Breast epithelium (tissue), 4 donors: ENCODE measurements at regions not wholly inside any gene's neighbourhood (a gene's known extent, or its start where the extent isn't known, plus 50 kb on each side); places are given as distances from the start of the nearest gene placed in this dataset.

Experiments used
- DNase-seq, 2 donors: peaks; one replicate each; pipeline ENCODE4 v3.0.0-alpha.2; 2019; ENCODE audit warnings: low spot score in 2 of 2
- H3K27ac ChIP-seq, 2 donors: fragments of 200-600 bp; sonication (generic) in 1 of 2; one replicate each; pipeline ENCODE4 v1.5.1; 2016 to 2019; ENCODE audit warnings: mild to moderate bottlenecking in 1 of 2
- H3K27me3 ChIP-seq, 2 donors: fragments of 200-600 bp; sonication (generic) in 1 of 2; one replicate each; pipeline versions ENCODE4 v1.5.1 to v1.6.0; 2017 to 2019; ENCODE audit warnings: control low read depth in 1 of 2, mild to moderate bottlenecking in 1 of 2
- H3K36me3 ChIP-seq: fragments of 200-600 bp; one replicate; pipeline ENCODE4 v1.5.1; 2019
- H3K4me1 ChIP-seq, 2 donors: fragments of 200-600 bp; sonication (generic); one replicate each; pipeline ENCODE4 v1.5.1; 2016 to 2019; ENCODE audit warnings: control low read depth in 1 of 2
- H3K4me3 ChIP-seq, 3 donors: fragments of 200-600 bp; sonication (generic); 1 replicate in 2 of 3; 2 replicates in 1 of 3; pipeline ENCODE4 v1.5.1; 2016 to 2019; ENCODE audit warnings: mild to moderate bottlenecking in 3 of 3, moderate library complexity in 2 of 3
- H3K9me3 ChIP-seq, 2 donors: fragments of 200-600 bp; sonication (generic) in 1 of 2; one replicate each; pipeline ENCODE4 v1.5.1; 2016 to 2019; ENCODE audit warnings: control low read depth in 1 of 2
- CTCF ChIP-seq, 3 donors: fragments of 450-650 bp; IDR thresholded peaks; one replicate each; pipeline ENCODE4 v1.5.1; 2016 to 2017; ENCODE audit warnings: antibody characterized with exemption in 3 of 3, mild to moderate bottlenecking in 3 of 3, moderate library complexity in 3 of 3
- POLR2A ChIP-seq: fragments of 450-650 bp; IDR thresholded peaks from one replicate; pipeline ENCODE4 v1.6.1; 2016; ENCODE audit warnings: antibody characterized with exemption, mild to moderate bottlenecking, moderate library complexity
- POLR2AphosphoS5 ChIP-seq, 3 donors: sonication (generic); formaldehyde crosslinking; IDR thresholded peaks; one replicate each; pipeline ENCODE4 v1.6.1; 2017; ENCODE audit warnings: antibody characterized with exemption in 3 of 3
- intact Hi-C: fragments of 100-400 bp; cut with DNase I; formaldehyde crosslinking; loops from one replicate; pipeline ENCODE4 v1.15.1; 2023; ENCODE audit warnings: low total_unique reads

- intact Hi-C loops, result no loop called here
- DNase-seq, result no peak
- no peak overlapping the region for H3K27ac ChIP-seq
Measured at GRCh38 chrX:78527263-78527662, 131.9 kb downstream of the RTL3 start.

GRCh38 chrX:78522601-78523000, 136.5 kb downstream of the RTL3 start:
- H3K27me3 ChIP-seq, result peaks cover 0 to 22% of the 10 kb centered on the region in 2 donors
- no peaks in the 10 kb centered on the region for H3K36me3 ChIP-seq
- intact Hi-C loops, result no loop called here
- no peaks in the 10 kb centered on the region for H3K4me1 ChIP-seq
- H3K9me3 ChIP-seq, result no peaks in the 10 kb centered on the region
- no peak overlapping the region for H3K27ac ChIP-seq
- no peak for DNase-seq
- TF ChIP-seq CTCF (IDR thresholded peaks at IDR 0.05) (no peak), POLR2A (no peak), POLR2AphosphoS5 (IDR thresholded peaks at IDR 0.05) (no peak)
- no peak overlapping the region for H3K4me3 ChIP-seq

More at GRCh38 chrX:78527263-78527662, 131.9 kb downstream of the RTL3 start:
- no peaks in the 10 kb centered on the region for H3K4me1 ChIP-seq
- TF ChIP-seq CTCF (IDR thresholded peaks at IDR 0.05), result no peak
- TF ChIP-seq POLR2A, result no peak
- TF ChIP-seq POLR2AphosphoS5 (IDR thresholded peaks at IDR 0.05), result no peak
- peaks cover 0 to 36% of the 10 kb centered on the region in 2 donors for H3K27me3 ChIP-seq
- no peak overlapping the region for H3K4me3 ChIP-seq
- H3K9me3 ChIP-seq, result no peaks in the 10 kb centered on the region
- H3K36me3 ChIP-seq, result no peaks in the 10 kb centered on the region

- no peaks in the 10 kb centered on the region for H3K36me3 ChIP-seq
- peaks cover 0 to 13% of the 10 kb centered on the region in 2 donors for H3K27me3 ChIP-seq
- no peak for DNase-seq
- TF ChIP-seq CTCF (IDR thresholded peaks at IDR 0.05) (no peak), POLR2AphosphoS5 (IDR thresholded peaks at IDR 0.05) (no peak), POLR2A (no peak)
- intact Hi-C loops, result no loop called here
- no peak overlapping the region for H3K4me3 ChIP-seq
- no peaks in the 10 kb centered on the region for H3K9me3 ChIP-seq
- no peaks in the 10 kb centered on the region for H3K4me1 ChIP-seq
- no peak overlapping the region for H3K27ac ChIP-seq
Measured at GRCh38 chrX:78517124-78517523, 142.0 kb downstream of the RTL3 start.

GRCh38 chrX:78514852-78515251, 144.3 kb downstream of the RTL3 start:
- intact Hi-C loops, result no loop called here
- DNase-seq, result no peak
- no peak overlapping the region for H3K4me3 ChIP-seq
- H3K27me3 ChIP-seq, result peaks cover 0 to 5% of the 10 kb centered on the region in 2 donors
- H3K9me3 ChIP-seq, result no peaks in the 10 kb centered on the region
- no peak overlapping the region for H3K27ac ChIP-seq
- H3K4me1 ChIP-seq, result no peaks in the 10 kb centered on the region
- H3K36me3 ChIP-seq, result no peaks in the 10 kb centered on the region
- no peak for TF ChIP-seq POLR2AphosphoS5 (IDR thresholded peaks at IDR 0.05)
- TF ChIP-seq CTCF (IDR thresholded peaks at IDR 0.05), result no peak
- no peak for TF ChIP-seq POLR2A

GRCh38 chrX:78513971-78514738, 145.0 kb downstream of the RTL3 start:
- TF ChIP-seq CTCF (IDR thresholded peaks at IDR 0.05) (no peak), POLR2A (no peak), POLR2AphosphoS5 (IDR thresholded peaks at IDR 0.05) (no peak)
- intact Hi-C loops, result no loop called here
- Histone ChIP-seq H3K27ac (no peak overlapping the region), H3K4me3 (no peak overlapping the region), H3K9me3 (no peaks in the 10 kb centered on the region), H3K27me3 (no peaks in the 10 kb centered on the region), H3K4me1 (no peaks in the 10 kb centered on the region), H3K36me3 (no peaks in the 10 kb centered on the region)
- DNase-seq, result no peak
